GM18511 (cell line): ENCODE measurements at regions not wholly inside any gene's neighbourhood (a gene's known extent, or its start where the extent isn't known, plus 50 kb on each side); places are given as distances from the start of the nearest gene placed in this dataset.

Source experiments
- ATAC-seq: cut with Tn5 transposase; IDR thresholded peaks from one replicate; pipeline ENCODE4 v1.9.1; 2021; ENCODE audit warnings: mild to moderate bottlenecking, moderate library complexity; ENCODE audit not compliant: unreplicated experiment

GRCh38 chr1:60753036-60753900, 329.1 kb upstream of the NFIA start:
- ATAC-seq: no peak

DNA sequence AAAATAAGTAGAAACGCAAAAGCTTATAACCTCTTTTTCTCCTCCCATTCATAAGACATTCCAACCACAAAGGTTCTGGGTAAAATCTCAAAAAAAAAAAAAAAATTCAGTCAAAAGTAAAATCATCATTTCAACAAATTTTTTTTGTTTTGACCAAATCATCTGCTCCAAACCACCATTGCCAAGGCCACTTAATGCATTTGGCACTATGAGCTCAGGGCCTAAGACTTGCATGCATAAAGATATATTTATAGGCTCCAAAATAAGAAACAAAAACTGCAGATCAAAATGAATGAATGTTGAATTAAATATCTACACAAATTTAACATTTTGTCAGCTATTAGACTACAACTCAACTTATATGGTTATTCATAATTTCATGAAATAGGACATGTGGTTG, 331.1 kb upstream of the NFIA start:
- ATAC-seq: no peak

GRCh38 chr1:60747353-60747752, 335.0 kb upstream of the NFIA start:
- ATAC-seq: no peak

- no peak for ATAC-seq
Measured at GRCh38 chr1:60746278-60746791, 336.0 kb upstream of the NFIA start.

GRCh38 chr1:60745484-60745883, 336.9 kb upstream of the NFIA start:
- ATAC-seq: no peak

GRCh38 chr1:60742339-60742738, 340.0 kb upstream of the NFIA start:
- ATAC-seq: no peak

- no peak for ATAC-seq
Measured at GRCh38 chr1:60740154-60740553, 342.2 kb upstream of the NFIA start.

DNA sequence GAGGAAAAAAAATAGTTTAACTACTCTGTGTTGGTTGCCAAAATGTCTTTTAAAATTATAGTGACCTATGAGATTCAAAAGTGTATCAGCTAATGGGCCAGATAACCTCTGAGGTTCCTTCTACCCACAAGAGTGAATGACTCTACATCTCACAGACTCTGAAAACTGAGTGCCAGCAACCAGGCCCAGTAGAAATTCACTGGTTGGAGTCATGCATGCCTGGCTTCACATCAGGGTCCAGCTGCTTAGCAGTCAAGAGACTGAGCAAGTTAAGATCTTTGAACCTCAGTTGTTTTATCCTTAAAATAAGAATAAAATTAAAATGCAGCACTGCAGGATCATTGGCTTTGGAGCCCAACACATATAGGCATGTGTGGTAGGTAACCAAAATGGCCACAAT, 342.6 kb upstream of the NFIA start:
- ATAC-seq: no peak

GRCh38 chr1:60732977-60733401, 349.4 kb upstream of the NFIA start:
- ATAC-seq: no peak

DNA sequence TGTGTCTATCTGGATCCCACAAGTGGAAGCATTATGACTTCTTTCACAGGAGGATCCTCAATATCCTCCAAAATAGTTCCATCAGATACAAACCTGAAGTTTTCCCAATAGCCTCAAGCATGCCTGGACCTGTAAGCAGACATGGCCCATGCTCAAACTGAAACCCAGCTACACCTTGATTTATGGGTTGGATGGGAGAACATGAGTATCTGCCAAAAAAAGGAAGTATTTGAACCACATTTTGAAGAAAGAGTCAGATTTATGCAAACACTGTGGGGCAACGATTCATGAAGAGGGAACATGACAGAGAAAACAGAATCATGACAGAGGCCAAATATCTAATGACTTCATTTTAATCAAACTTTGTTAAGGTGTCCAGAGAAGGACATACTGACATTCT, 351.0 kb upstream of the NFIA start:
- ATAC-seq: no peak

GRCh38 chr1:60727552-60727951, 354.8 kb upstream of the NFIA start:
- no peak for ATAC-seq

GRCh38 chr1:60716472-60716871, 365.9 kb upstream of the NFIA start:
- ATAC-seq: no peak

GRCh38 chr1:60715970-60716369, 366.4 kb upstream of the NFIA start:
- ATAC-seq: no peak

DNA sequence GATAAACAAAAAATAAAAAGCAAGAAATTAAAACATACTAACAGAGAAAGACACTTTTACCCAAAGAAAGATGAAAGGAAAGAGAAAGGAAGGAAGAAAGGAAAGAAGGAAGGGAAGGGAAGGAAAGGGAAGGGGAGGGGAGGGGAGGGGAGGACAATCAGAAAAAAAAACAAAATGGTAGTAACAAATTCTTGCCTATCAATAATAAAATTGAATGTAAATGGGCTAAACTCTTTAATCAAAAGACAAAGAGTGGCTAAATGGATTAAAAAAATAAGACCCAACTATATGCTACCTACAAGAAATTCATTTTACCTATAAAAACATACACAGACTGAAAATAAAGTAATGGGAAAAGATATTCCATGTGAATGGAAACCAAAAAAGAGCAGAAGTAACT, 372.9 kb upstream of the NFIA start:
- no peak for ATAC-seq

DNA sequence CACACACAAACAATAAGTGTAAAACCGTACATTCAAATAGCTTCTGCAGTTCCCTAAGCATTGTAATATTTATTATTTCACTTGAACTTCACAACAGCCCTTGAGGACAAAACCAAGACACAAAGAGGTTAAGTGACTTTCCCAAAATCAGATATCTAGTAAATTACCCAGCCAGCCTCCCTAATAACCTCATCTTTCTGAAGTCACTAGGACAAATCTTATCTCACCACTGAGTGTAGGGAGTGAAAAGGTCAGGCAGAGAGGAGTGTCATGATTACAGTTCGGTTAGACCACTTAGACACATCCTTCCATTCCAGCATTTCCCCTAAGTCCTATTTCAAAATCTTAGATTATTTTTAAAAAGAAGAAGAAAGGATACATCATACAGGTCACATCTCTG, 377.3 kb upstream of the NFIA start:
- no peak for ATAC-seq

DNA sequence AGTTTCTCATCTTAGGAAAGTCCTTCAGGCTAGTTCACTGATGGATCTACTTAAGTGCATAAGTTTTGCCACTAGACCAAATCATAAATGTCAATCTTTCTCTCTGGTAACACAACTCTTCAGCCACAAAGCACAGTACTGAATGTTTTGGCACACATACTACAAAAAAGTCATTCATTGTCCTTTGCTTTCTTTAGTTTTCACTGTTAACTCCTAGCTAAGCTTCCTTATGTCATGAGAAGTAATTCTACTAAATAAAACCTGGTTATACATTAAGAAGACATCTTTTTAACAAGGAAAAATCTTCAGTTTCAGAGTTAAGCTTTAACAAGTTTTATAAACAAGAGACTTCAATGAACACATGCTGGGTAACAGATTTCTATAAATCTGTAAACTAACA, 379.2 kb upstream of the NFIA start:
- no peak for ATAC-seq

DNA sequence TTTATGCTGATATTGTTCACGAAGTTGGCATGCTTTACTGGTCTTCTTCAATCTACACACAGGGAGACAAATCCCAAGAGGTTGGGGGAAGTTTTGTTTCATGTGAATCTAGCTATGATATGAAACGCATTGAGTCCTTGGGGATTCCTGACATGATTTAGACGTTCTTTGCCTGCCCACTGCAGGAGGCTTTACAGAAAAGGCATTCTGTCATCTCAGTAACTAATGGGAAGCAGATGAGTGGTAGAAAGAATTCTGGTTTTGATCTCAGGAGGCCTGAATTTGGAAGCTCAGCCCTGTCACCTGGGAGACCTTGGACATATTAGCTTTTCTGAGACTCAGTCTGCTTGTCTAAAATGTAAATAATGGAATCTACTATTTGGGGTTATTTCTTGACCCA, 383.0 kb upstream of the NFIA start:
- no peak for ATAC-seq

DNA sequence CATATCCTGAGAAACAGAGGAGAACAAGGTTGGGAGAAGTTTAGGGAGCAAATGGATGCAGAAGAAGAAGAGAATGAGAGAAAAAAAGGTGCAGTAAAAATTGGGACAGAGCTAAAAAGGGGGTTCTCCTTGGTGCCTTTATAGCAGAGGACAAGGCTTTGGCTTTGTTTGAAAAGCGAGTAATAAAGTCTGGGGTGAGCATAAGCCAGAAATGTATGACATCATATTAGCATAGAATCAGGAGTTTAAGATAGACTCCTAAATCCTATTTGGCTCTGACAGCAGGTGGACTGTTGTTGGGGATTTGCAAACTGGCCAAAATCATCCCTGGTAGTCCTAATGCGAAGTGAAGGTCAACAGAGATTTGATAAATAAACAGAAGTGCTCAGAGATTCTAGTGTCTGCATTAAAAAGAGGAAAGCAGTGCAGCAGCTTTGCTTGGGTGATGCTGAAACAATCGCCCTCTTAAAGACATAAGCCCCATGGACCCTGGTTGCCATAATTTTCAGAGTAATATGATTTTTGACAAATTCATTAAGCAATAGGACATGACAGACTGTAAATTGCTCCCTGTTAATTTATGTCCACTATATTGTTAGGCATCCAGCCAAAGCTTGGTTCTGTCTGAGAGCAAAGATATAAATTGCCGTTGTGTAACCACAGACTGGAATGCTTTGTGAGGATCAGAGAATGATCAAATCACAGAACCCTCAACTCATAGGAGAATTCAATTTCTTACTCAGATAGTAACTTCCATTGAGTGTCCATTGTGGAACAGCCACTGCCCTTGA, 385.0 kb upstream of the NFIA start:
- no peak for ATAC-seq

DNA sequence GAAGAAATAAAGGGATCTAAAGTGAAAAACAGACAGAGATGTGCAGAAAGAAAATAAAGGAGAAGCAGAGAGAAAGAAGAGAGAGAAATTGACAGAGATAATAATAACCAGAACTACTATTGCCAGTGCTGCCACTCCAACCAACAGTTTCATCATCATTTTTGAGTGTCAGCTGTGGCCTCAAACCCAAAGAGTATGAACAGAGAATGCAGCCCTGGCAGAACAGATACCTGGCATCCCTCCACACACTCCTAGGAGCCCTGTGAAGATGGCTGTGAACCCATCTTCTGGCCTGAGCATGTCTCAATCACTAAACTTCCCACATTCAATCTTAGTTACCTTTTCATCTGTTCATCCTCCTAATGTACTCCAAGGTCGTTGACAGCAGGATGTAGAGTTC, 385.8 kb upstream of the NFIA start:
- ATAC-seq: no peak

- ATAC-seq: no peak
Measured at GRCh38 chr1:60695716-60696171, 386.6 kb upstream of the NFIA start.

- ATAC-seq: no peak
Measured at GRCh38 chr1:60694980-60695379, 387.4 kb upstream of the NFIA start.

DNA sequence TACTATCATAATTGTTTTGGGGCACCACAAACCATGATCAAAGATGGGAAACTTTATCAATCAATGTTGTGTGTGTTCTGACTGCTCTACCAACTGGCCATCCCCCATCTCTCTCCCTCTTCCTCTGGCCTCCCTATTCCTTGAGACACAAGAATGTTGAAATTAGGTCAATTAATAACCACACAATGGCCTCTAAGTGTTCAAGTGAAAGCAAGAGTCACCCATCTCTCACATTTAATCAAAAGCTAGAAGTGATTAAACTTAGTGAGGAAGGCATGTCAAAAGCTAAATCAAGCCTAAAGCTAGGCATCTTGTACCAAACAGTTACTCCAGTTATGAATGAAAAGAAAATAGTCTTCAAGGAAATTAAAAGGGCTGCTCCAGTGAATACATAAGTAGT, 390.3 kb upstream of the NFIA start:
- no peak for ATAC-seq
